H1 (cell line): ENCODE measurements at regions not wholly inside any gene's neighbourhood (a gene's known extent, or its start where the extent isn't known, plus 50 kb on each side); places are given as distances from the start of the nearest gene placed in this dataset.

ENCODE experiments used
- CTCF ChIA-PET: fragments of 300-600 bp; sonication (Branson Sonifier 250); formaldehyde crosslinking; loops from one replicate; lab custom pipeline; 2021; ENCODE audit not compliant: partially characterized antibody; lab: Charles Lee
- POLR2A ChIA-PET: fragments of 300-600 bp; sonication (Branson Sonifier 250); formaldehyde crosslinking; loops from one replicate; lab custom pipeline; 2021; ENCODE audit warnings: inconsistent platforms; ENCODE audit not compliant: partially characterized antibody; lab: Charles Lee
- DNase-seq, 2 experiments: peaks; one replicate each; pipeline versions ENCODE4 v3.0.0 to v3.0.0-alpha.2; 2010 to 2022; ENCODE audit warnings: low spot score in 2 of 2, low read depth in 1 of 2, mixed read lengths in 1 of 2
- FAIRE-seq: peaks from 2 replicates; lab custom pipeline; 2011; peaks lifted over from hg19 to GRCh38; lab: Jason Lieb, UNC
- H2AFZ ChIP-seq: 2 replicates; pipeline ENCODE4 v1.8.1; 2012; ENCODE audit warnings: low read length, inconsistent platforms
- H2AK5ac ChIP-seq: 2 replicates; pipeline ENCODE4 v1.6.1; 2013; ENCODE audit warnings: low read depth, low read length
- H2BK120ac ChIP-seq: replicated peaks from 2 replicates; pipeline ENCODE3; 2013; ENCODE audit warnings: low read depth, low read length, inconsistent platforms
- H2BK12ac ChIP-seq: 2 replicates; pipeline ENCODE4 v1.6.1; 2013; ENCODE audit warnings: low read depth, low read length
- H2BK15ac ChIP-seq: 2 replicates; pipeline ENCODE4 v1.6.1; 2013; ENCODE audit warnings: low read length
- H2BK20ac ChIP-seq: 2 replicates; pipeline ENCODE4 v1.6.1; 2013; ENCODE audit warnings: low read length
- H2BK5ac ChIP-seq: 2 replicates; pipeline ENCODE4 v1.6.1; 2013; ENCODE audit warnings: low read depth, low read length
- H3K14ac ChIP-seq: 2 replicates; pipeline ENCODE4 v1.6.1; 2013; ENCODE audit warnings: inconsistent platforms; ENCODE audit not compliant: insufficient read length
- H3K18ac ChIP-seq: 2 replicates; pipeline ENCODE4 v1.6.1; 2013; ENCODE audit warnings: low read length; ENCODE audit errors: extremely low read depth
- H3K23ac ChIP-seq: 2 replicates; pipeline ENCODE4 v1.6.1; 2013; ENCODE audit warnings: inconsistent platforms; ENCODE audit not compliant: insufficient read length
- H3K23me2 ChIP-seq: 2 replicates; pipeline ENCODE4 v1.6.1; 2013; ENCODE audit warnings: low read depth, low read length
- H3K27ac ChIP-seq: 2 replicates; pipeline ENCODE4 v1.6.1; 2011; ENCODE audit warnings: low read depth, low read length, inconsistent platforms
- H3K27me3 ChIP-seq, 4 experiments: replicated peaks in 1 of 4; 1 replicate in 1 of 4; 2 replicates in 3 of 4; pipeline versions ENCODE4 v1.6.1 to v1.8.1; 2011 to 2013; ENCODE audit warnings: low read length in 3 of 4, mild to moderate bottlenecking in 3 of 4, inconsistent platforms in 2 of 4, mixed read lengths in 2 of 4, moderate library complexity in 1 of 4; ENCODE audit not compliant: control insufficient read depth in 3 of 4, insufficient read depth in 3 of 4; ENCODE audit errors: extremely low read depth in 1 of 4
- H3K36me3 ChIP-seq, 4 experiments: 2 replicates each; pipeline versions ENCODE4 v1.6.1 to v1.8.1; 2011 to 2013; ENCODE audit warnings: mild to moderate bottlenecking in 4 of 4, low read length in 3 of 4, moderate library complexity in 2 of 4, control low read depth in 1 of 4, inconsistent platforms in 1 of 4; ENCODE audit not compliant: insufficient read depth in 4 of 4, control insufficient read depth in 2 of 4
- H3K4ac ChIP-seq: replicated peaks from 2 replicates; pipeline ENCODE3; 2013; ENCODE audit warnings: low read length, low read depth, mixed read lengths, inconsistent platforms; ENCODE audit not compliant: insufficient read length
- H3K4me1 ChIP-seq, 4 experiments: replicated peaks in 1 of 4; 1 replicate in 1 of 4; 2 replicates in 3 of 4; pipeline versions ENCODE4 v1.6.1 to v1.8.1; 2011 to 2013; ENCODE audit warnings: low read length in 3 of 4, inconsistent platforms in 2 of 4, mixed read lengths in 1 of 4; ENCODE audit not compliant: insufficient read depth in 4 of 4, control insufficient read depth in 3 of 4
- H3K4me2 ChIP-seq, 2 experiments: 2 replicates each; pipeline versions ENCODE4 v1.6.1 to v1.8.1; 2011 to 2013; ENCODE audit warnings: low read depth in 2 of 2, low read length in 2 of 2, control low read depth in 1 of 2, inconsistent platforms in 1 of 2, mild to moderate bottlenecking in 1 of 2; ENCODE audit not compliant: insufficient read depth in 1 of 2
- H3K4me3 ChIP-seq, 4 experiments: fragments of 200-600, 300-600 bp in 1 of 4; sonication (generic), shearing (Covaris generic), sonication (Bioruptor Twin) in 1 of 4; 2 replicates each; pipeline versions ENCODE4 v1.5.1 to v1.8.1; 2011 to 2016; ENCODE audit warnings: low read length in 4 of 4, low read depth in 3 of 4, control low read depth in 2 of 4, inconsistent platforms in 2 of 4, mild to moderate bottlenecking in 2 of 4, mixed read lengths in 1 of 4, moderate library complexity in 1 of 4; ENCODE audit not compliant: insufficient read depth in 2 of 4; ENCODE audit errors: extremely low read depth in 1 of 4
- H3K56ac ChIP-seq: replicated peaks from 2 replicates; pipeline ENCODE3; 2013; ENCODE audit warnings: low read depth, mild to moderate bottlenecking, mixed read lengths, low read length, inconsistent platforms; ENCODE audit not compliant: insufficient read length
- H3K79me1 ChIP-seq: 2 replicates; pipeline ENCODE4 v1.6.1; 2013; ENCODE audit warnings: low read depth, low read length, control low read depth
- H3K79me2 ChIP-seq, 2 experiments: 2 replicates each; pipeline versions ENCODE4 v1.6.1 to v1.8.1; 2012 to 2013; ENCODE audit warnings: low read length in 2 of 2, mild to moderate bottlenecking in 2 of 2, inconsistent platforms in 1 of 2; ENCODE audit not compliant: insufficient read depth in 2 of 2, control insufficient read depth in 1 of 2
- H3K9ac ChIP-seq, 4 experiments: replicated peaks in 1 of 4; 1 replicate in 1 of 4; 2 replicates in 3 of 4; pipeline versions ENCODE4 v1.6.1 to v1.8.1; 2011 to 2013; ENCODE audit warnings: low read depth in 3 of 4, low read length in 3 of 4, control low read depth in 2 of 4, mild to moderate bottlenecking in 2 of 4, moderate library complexity in 2 of 4, inconsistent platforms in 1 of 4; ENCODE audit errors: extremely low read depth in 1 of 4
- H3K9me3 ChIP-seq, 2 experiments: 2 replicates each; pipeline versions ENCODE4 v1.6.1 to v1.8.1; 2012 to 2013; ENCODE audit warnings: mild to moderate bottlenecking in 2 of 2, moderate library complexity in 2 of 2, control low read depth in 1 of 2, inconsistent platforms in 1 of 2, low read depth in 1 of 2, low read length in 1 of 2, mixed read lengths in 1 of 2; ENCODE audit not compliant: insufficient read depth in 2 of 2
- H4K20me1 ChIP-seq, 2 experiments: replicated peaks in 1 of 2; 2 replicates each; pipeline versions ENCODE3 to v1.8.1; 2011 to 2013; ENCODE audit warnings: inconsistent platforms in 2 of 2, low read length in 2 of 2, mild to moderate bottlenecking in 1 of 2; ENCODE audit not compliant: insufficient read depth in 2 of 2, control insufficient read depth in 1 of 2
- H4K5ac ChIP-seq: 2 replicates; pipeline ENCODE4 v1.6.1; 2013; ENCODE audit warnings: low read length, low read depth, mixed read lengths, inconsistent platforms; ENCODE audit not compliant: insufficient read length
- H4K8ac ChIP-seq: 2 replicates; pipeline ENCODE4 v1.8.0; 2013; ENCODE audit warnings: mild to moderate bottlenecking, moderate library complexity, low read length, inconsistent platforms; ENCODE audit not compliant: insufficient read depth; ENCODE audit errors: extremely low read depth
- H4K91ac ChIP-seq: replicated peaks from 2 replicates; pipeline ENCODE3; 2013; ENCODE audit warnings: low read length, mixed read lengths, inconsistent platforms; ENCODE audit not compliant: insufficient read length
- ATF3 ChIP-seq: IDR thresholded peaks from 2 replicates; pipeline ENCODE4 v1.6.1; 2011; ENCODE audit warnings: low read depth, mild to moderate bottlenecking, low read length; ENCODE audit not compliant: insufficient read depth
- CTCF ChIP-seq, 3 experiments: IDR thresholded peaks; 1 replicate in 2 of 3; 2 replicates in 1 of 3; pipeline versions ENCODE4 v1.5.1 to v1.6.1; 2011; ENCODE audit warnings: low read length in 3 of 3, mild to moderate bottlenecking in 3 of 3, inconsistent platforms in 2 of 3, low read depth in 1 of 3, moderate library complexity in 1 of 3; ENCODE audit not compliant: insufficient read depth in 1 of 3; ENCODE audit errors: control extremely low read depth in 1 of 3
- KDM1A ChIP-seq: fragments of 200-600, 300-600 bp; sonication (generic); IDR thresholded peaks from 2 replicates; pipeline ENCODE4 v1.7.1; 2016; ENCODE audit warnings: mild to moderate bottlenecking, low read length, borderline replicate concordance
- RAD21 ChIP-seq, 2 experiments: IDR thresholded peaks in 1 of 2; conservative IDR thresholded peaks in 1 of 2; 2 replicates each; pipeline ENCODE4 v1.6.1; 2011; ENCODE audit warnings: low read depth in 2 of 2, low read length in 2 of 2, improper control_type of control experiment in 1 of 2, inconsistent platforms in 1 of 2, mild to moderate bottlenecking in 1 of 2, moderate library complexity in 1 of 2
- RNF2 ChIP-seq: fragments of 200-900, 300-1000 bp; sonication (generic); IDR thresholded peaks from 2 replicates; pipeline ENCODE4 v1.7.1; 2016; ENCODE audit warnings: borderline replicate concordance, low read depth, mild to moderate bottlenecking, antibody characterized with exemption, low read length; ENCODE audit not compliant: poor library complexity, severe bottlenecking; ENCODE audit errors: missing control alignments
- SUZ12 ChIP-seq: fragments of 200-600 bp; sonication (generic); IDR thresholded peaks from 2 replicates; pipeline ENCODE4 v1.6.1; 2012; ENCODE audit warnings: mild to moderate bottlenecking, inconsistent platforms, low read length, moderate library complexity, mixed read lengths
- TBP ChIP-seq: IDR thresholded peaks from 2 replicates; pipeline ENCODE4 v1.6.1; 2011; ENCODE audit warnings: low read depth, low read length, improper control_type of control experiment
- WGBS, 2 experiments: shearing (Covaris generic) in 1 of 2; methylation state at CpG; one replicate each; pipeline versions ENCODE4 v1.1.6 to v1.1.7; 2013 to 2015; ENCODE audit warnings: low lambda C conversion rate in 2 of 2, mixed read lengths in 2 of 2, inconsistent platforms in 1 of 2, low coverage in 1 of 2, missing lambda C conversion rate in 1 of 2; ENCODE audit not compliant: insufficient replicate concordance in 2 of 2, insufficient coverage in 1 of 2, insufficient read length in 1 of 2; ENCODE audit errors: extremely low coverage in 1 of 2, missing lambda C conversion rate in 1 of 2; 5-methylcytosine and 5-hydroxymethylcytosine counted together

DNA sequence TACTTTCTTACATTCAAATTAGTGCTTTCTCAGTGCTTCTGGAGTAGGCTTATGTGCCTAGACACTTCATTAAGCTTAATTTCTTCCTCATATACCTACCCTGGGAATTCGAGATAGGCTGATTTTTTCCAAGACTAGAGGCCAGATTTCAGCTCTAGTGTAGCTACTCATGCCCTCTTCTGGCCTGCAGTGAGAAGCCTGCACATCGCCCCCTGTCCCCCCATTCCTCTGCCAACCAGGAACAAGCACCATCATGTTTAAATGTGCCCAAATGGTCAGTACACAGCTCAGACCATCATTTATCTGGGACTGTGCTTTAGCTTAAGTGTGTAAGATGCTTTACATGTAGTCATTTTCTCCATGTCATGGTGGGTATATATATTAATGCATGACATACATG lies 1218.8 kb upstream of the LRRTM1 start:
- no peaks in the 10 kb centered on the region for H3K79me2 ChIP-seq
- no peak overlapping the region for H3K4ac ChIP-seq
- ChIA-PET CTCF (interaction anchor here (0.6 to 1.8 kb wide), 4 partner anchors 10 to 199 kb away, joined by 3 to 14 read pairs (median 4); no protein-coding TSS in a partner anchor), POLR2A (no interaction called here)
- no peak for DNase-seq
- no peak overlapping the region for H2BK5ac ChIP-seq
- H3K36me3 ChIP-seq: no peaks in the 10 kb centered on the region
- H3K18ac ChIP-seq: no peak overlapping the region
- no peak overlapping the region for H2BK12ac ChIP-seq
- no peak overlapping the region for H3K4me2 ChIP-seq
- no peak overlapping the region for H3K23ac ChIP-seq
- no peaks in the 10 kb centered on the region for H3K79me1 ChIP-seq
- no peaks in the 10 kb centered on the region for H3K4me1 ChIP-seq
- H2BK15ac ChIP-seq: no peak overlapping the region
- no peak overlapping the region for H2BK120ac ChIP-seq
- 0 out of 2 replicates have a peak overlapping the region, but pooled peaks have one; percentile 33 for H2AFZ ChIP-seq
- WGBS, 2 experiments: 77% methylated on average over 2 of the region's 2 CpGs; no CpG with 5 or more reads in 1 of the 2 experiments
- H3K4me3 ChIP-seq: no peak overlapping the region
- no peak overlapping the region for H4K8ac ChIP-seq
- H3K9ac ChIP-seq: no peak overlapping the region
- no peak overlapping the region for H3K27ac ChIP-seq
- H4K5ac ChIP-seq: no peak overlapping the region
- no peaks in the 10 kb centered on the region for H3K9me3 ChIP-seq
- no peaks in the 10 kb centered on the region for H3K23me2 ChIP-seq
- no peak overlapping the region for H3K14ac ChIP-seq
- no peaks in the 10 kb centered on the region for H3K27me3 ChIP-seq
- H4K20me1 ChIP-seq: no peaks in the 10 kb centered on the region
- H4K91ac ChIP-seq: no peak overlapping the region
- H3K56ac ChIP-seq: no peak overlapping the region
- no peak overlapping the region for H2AK5ac ChIP-seq
- no peak for FAIRE-seq
- TF ChIP-seq RNF2: no peak
- no peak for TF ChIP-seq SUZ12
- no peak for TF ChIP-seq TBP
- TF ChIP-seq RAD21 (IDR thresholded peaks at IDR 0.05 in 1 of 2, conservative IDR thresholded peaks at IDR 0.05 in 1 of 2; ENCODE audit: low read depth in 2 of 2, low read length in 2 of 2): peak; percentile 57 to 63
- TF ChIP-seq CTCF (IDR thresholded peaks at IDR 0.05; ENCODE audit: control extremely low read depth in 1 of 3, insufficient read depth in 1 of 3, low read depth in 1 of 3, low read length in 3 of 3): peak; percentile 49 to 76 (median 56)
- TF ChIP-seq ATF3: no peak
- no peak for TF ChIP-seq KDM1A
- TF ChIP-seq, all 59 proteins: peak for 2
- no peak overlapping the region for H2BK20ac ChIP-seq
